Thyroid gland (tissue), 4 donors: ENCODE measurements at regions not wholly inside any gene's neighbourhood (a gene's known extent, or its start where the extent isn't known, plus 50 kb on each side); places are given as distances from the start of the nearest gene placed in this dataset.
"Not testable (repeated sequence)": the region's sequence is repeated elsewhere in the genome, so short reads cannot be mapped to it uniquely, and the experiment has no call there.

Experiments
- CTCF ChIP-seq, 6 experiments: fragments of 200-600 bp in 3 of 6; fragments of 450-650 bp in 3 of 6; sonication (generic) in 3 of 6; IDR thresholded peaks; one replicate each; pipeline ENCODE4 v1.5.1; 2016 to 2019; ENCODE audit warnings: antibody characterized with exemption in 6 of 6, mild to moderate bottlenecking in 2 of 6, inconsistent platforms in 1 of 6, moderate library complexity in 1 of 6
- POLR2A ChIP-seq, 2 donors: fragments of 450-650 bp; IDR thresholded peaks; one replicate each; pipeline ENCODE4 v1.6.1; 2017; ENCODE audit warnings: antibody characterized with exemption in 2 of 2, mild to moderate bottlenecking in 2 of 2, moderate library complexity in 1 of 2

DNA sequence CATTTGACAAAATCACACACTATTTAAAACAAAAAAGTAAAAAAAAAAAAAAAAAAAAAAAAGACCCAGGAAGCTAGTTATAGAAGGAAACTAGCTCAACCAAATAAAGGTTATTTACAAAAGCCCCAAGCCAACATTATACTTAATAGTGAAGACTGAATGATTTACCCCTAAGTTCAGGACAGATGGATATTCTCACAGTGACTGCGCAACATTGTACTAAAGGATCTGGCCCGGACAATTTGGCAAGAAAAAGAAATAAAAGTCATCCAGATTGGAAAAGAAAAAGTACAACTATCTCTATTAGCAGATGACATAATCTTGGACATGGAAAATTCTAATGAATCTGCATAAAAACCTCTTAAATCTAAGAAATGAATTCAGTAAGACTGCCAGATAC is 936.0 kb upstream of the ADAMTS5 start:
- not testable (repeated sequence) for TF ChIP-seq CTCF, POLR2A (IDR thresholded peaks at IDR 0.05)
